ENCODE measurements at regions not wholly inside any gene's neighbourhood (a gene's known extent, or its start where the extent isn't known, plus 50 kb on each side); places are given as distances from the start of the nearest gene placed in this dataset.

DNA sequence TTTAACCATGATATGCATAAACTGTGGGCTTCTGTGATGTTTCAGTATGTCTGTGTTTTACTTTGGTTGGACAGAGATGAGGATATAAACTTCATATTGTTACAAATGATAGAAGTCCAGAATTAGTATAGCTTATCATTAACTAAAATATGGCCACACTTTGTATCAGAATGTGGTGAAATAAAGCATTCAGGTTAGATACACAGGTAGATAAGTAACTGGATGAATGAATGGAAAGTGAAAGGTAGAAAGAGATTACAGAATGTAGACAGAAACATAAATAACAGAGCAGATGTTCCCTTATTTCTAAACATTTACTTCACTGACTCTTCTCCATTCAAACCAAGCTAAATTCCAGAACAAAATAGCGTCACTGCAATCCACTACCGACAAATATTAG is 1033.8 kb downstream of the CDH18 start (continued):
- TF ChIP-seq, protein P1, sequence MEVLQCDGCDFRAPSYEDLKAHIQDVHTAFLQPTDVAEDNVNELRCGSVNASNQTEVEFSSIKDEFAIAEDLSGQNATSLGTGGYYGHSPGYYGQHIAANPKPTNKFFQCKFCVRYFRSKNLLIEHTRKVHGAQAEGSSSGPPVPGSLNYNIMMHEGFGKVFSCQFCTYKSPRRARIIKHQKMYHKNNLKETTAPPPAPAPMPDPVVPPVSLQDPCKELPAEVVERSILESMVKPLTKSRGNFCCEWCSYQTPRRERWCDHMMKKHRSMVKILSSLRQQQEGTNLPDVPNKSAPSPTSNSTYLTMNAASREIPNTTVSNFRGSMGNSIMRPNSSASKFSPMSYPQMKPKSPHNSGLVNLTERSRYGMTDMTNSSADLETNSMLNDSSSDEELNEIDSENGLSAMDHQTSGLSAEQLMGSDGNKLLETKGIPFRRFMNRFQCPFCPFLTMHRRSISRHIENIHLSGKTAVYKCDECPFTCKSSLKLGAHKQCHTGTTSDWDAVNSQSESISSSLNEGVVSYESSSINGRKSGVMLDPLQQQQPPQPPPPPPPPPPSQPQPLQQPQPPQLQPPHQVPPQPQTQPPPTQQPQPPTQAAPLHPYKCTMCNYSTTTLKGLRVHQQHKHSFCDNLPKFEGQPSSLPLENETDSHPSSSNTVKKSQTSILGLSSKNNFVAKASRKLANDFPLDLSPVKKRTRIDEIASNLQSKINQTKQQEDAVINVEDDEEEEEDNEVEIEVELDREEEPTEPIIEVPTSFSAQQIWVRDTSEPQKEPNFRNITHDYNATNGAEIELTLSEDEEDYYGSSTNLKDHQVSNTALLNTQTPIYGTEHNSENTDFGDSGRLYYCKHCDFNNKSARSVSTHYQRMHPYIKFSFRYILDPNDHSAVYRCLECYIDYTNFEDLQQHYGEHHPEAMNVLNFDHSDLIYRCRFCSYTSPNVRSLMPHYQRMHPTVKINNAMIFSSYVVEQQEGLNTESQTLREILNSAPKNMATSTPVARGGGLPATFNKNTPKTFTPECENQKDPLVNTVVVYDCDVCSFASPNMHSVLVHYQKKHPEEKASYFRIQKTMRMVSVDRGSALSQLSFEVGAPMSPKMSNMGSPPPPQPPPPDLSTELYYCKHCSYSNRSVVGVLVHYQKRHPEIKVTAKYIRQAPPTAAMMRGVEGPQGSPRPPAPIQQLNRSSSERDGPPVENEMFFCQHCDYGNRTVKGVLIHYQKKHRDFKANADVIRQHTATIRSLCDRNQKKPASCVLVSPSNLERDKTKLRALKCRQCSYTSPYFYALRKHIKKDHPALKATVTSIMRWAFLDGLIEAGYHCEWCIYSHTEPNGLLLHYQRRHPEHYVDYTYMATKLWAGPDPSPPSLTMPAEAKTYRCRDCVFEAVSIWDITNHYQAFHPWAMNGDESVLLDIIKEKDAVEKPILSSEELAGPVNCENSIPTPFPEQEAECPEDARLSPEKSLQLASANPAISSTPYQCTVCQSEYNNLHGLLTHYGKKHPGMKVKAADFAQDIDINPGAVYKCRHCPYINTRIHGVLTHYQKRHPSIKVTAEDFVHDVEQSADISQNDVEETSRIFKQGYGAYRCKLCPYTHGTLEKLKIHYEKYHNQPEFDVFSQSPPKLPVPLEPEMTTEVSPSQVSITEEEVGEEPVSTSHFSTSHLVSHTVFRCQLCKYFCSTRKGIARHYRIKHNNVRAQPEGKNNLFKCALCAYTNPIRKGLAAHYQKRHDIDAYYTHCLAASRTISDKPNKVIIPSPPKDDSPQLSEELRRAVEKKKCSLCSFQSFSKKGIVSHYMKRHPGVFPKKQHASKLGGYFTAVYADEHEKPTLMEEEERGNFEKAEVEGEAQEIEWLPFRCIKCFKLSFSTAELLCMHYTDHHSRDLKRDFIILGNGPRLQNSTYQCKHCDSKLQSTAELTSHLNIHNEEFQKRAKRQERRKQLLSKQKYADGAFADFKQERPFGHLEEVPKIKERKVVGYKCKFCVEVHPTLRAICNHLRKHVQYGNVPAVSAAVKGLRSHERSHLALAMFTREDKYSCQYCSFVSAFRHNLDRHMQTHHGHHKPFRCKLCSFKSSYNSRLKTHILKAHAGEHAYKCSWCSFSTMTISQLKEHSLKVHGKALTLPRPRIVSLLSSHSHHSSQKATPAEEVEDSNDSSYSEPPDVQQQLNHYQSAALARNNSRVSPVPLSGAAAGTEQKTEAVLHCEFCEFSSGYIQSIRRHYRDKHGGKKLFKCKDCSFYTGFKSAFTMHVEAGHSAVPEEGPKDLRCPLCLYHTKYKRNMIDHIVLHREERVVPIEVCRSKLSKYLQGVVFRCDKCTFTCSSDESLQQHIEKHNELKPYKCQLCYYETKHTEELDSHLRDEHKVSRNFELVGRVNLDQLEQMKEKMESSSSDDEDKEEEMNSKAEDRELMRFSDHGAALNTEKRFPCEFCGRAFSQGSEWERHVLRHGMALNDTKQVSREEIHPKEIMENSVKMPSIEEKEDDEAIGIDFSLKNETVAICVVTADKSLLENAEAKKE (CRISPR knock-in tag; IDR thresholded peaks at IDR 0.05) = no peak
- TF ChIP-seq EZH2phosphoT487 (IDR thresholded peaks at IDR 0.05; ENCODE audit: unreplicated experiment) = no peak
- TF ChIP-seq, protein P2, sequence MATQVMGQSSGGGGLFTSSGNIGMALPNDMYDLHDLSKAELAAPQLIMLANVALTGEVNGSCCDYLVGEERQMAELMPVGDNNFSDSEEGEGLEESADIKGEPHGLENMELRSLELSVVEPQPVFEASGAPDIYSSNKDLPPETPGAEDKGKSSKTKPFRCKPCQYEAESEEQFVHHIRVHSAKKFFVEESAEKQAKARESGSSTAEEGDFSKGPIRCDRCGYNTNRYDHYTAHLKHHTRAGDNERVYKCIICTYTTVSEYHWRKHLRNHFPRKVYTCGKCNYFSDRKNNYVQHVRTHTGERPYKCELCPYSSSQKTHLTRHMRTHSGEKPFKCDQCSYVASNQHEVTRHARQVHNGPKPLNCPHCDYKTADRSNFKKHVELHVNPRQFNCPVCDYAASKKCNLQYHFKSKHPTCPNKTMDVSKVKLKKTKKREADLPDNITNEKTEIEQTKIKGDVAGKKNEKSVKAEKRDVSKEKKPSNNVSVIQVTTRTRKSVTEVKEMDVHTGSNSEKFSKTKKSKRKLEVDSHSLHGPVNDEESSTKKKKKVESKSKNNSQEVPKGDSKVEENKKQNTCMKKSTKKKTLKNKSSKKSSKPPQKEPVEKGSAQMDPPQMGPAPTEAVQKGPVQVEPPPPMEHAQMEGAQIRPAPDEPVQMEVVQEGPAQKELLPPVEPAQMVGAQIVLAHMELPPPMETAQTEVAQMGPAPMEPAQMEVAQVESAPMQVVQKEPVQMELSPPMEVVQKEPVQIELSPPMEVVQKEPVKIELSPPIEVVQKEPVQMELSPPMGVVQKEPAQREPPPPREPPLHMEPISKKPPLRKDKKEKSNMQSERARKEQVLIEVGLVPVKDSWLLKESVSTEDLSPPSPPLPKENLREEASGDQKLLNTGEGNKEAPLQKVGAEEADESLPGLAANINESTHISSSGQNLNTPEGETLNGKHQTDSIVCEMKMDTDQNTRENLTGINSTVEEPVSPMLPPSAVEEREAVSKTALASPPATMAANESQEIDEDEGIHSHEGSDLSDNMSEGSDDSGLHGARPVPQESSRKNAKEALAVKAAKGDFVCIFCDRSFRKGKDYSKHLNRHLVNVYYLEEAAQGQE (IDR thresholded peaks at IDR 0.05; ENCODE audit: unreplicated experiment) = no peak
- TF ChIP-seq ZNF114 (CRISPR knock-in tag; IDR thresholded peaks at IDR 0.05) = no peak

- Mint-ChIP-seq H3K4me1 (no peaks in the 10 kb centered on the region), H3K9me3 (no peaks in the 10 kb centered on the region), H3K27ac (no peak overlapping the region)
- TF ChIP-seq, protein P3, sequence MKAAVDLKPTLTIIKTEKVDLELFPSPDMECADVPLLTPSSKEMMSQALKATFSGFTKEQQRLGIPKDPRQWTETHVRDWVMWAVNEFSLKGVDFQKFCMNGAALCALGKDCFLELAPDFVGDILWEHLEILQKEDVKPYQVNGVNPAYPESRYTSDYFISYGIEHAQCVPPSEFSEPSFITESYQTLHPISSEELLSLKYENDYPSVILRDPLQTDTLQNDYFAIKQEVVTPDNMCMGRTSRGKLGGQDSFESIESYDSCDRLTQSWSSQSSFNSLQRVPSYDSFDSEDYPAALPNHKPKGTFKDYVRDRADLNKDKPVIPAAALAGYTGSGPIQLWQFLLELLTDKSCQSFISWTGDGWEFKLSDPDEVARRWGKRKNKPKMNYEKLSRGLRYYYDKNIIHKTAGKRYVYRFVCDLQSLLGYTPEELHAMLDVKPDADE (IDR thresholded peaks at IDR 0.05) = no peak
- no peak for TF ChIP-seq JUNB (IDR thresholded peaks at IDR 0.05; ENCODE audit: unreplicated experiment)
- no peak for TF ChIP-seq NANOG (IDR thresholded peaks at IDR 0.05; ENCODE audit: borderline replicate concordance)
- TF ChIP-seq CTCF (conservative IDR thresholded peaks at IDR 0.05; ENCODE audit: low read depth in 2 of 2) = no peak
- TF ChIP-seq CREB1 (CRISPR knock-in tag; IDR thresholded peaks at IDR 0.05; ENCODE audit: low read depth) = no peak
- TF ChIP-seq STAT1 (IDR thresholded peaks at IDR 0.05; ENCODE audit: unreplicated experiment) = no peak
- no peak for TF ChIP-seq ZNF331 (CRISPR knock-in tag; IDR thresholded peaks at IDR 0.05; ENCODE audit: low read depth)
Observed at GRCh38 chr5:18959535-18959934, 1028.5 kb downstream of the CDH18 start.

More at GRCh38 chr5:18959535-18959934, 1028.5 kb downstream of the CDH18 start:
- Histone ChIP-seq H3K4me3 (no peak overlapping the region), H3F3A (replicated peaks; ENCODE audit: low read depth) (no peaks in the 10 kb centered on the region), H3K4me2 (no peak overlapping the region), H3K4me1 (ENCODE audit: insufficient read depth) (no peaks in the 10 kb centered on the region), H3K79me2 (replicated peaks; ENCODE audit: insufficient read depth) (no peaks in the 10 kb centered on the region), H3K9me2 (ENCODE audit: insufficient read depth) (no peaks in the 10 kb centered on the region), H2AFZ (no peak overlapping the region), H4K20me1 (replicated peaks; ENCODE audit: insufficient read depth) (no peaks in the 10 kb centered on the region), H3K27me3 (ENCODE audit: insufficient read depth) (no peaks in the 10 kb centered on the region), H3K36me3 (ENCODE audit: insufficient read depth) (no peaks in the 10 kb centered on the region), H3K27ac (ENCODE audit: low read depth) (no peak overlapping the region)
- Mint-ChIP-seq H3K27me3 (ENCODE audit: insufficient read depth, low read depth, poor library complexity) (no peaks in the 10 kb centered on the region), H3K36me3 (ENCODE audit: low read depth) (no peaks in the 10 kb centered on the region), H3K4me3 (no peak overlapping the region)
- no peak for ATAC-seq
- no peak for DNase-seq (ENCODE audit: low spot score)
